Activated CD8-positive, alpha-beta memory T cell treated with anti-CD3 and anti-CD28 coated beads, Interleukin-2, amount 10 ng/mL, durations not matched to agents 7 days and 5 days (primary cell): ENCODE measurements at regions not wholly inside any gene's neighbourhood (a gene's known extent, or its start where the extent isn't known, plus 50 kb on each side); places are given as distances from the start of the nearest gene placed in this dataset.
A peak's percentile ranks its signal among the peaks of the same experiment; 100 is the strongest.
"Not testable (repeated sequence)": the region's sequence is repeated elsewhere in the genome, so short reads cannot be mapped to it uniquely, and the experiment has no call there.

ENCODE experiments used
- ATAC-seq: fragments of 150-1000 bp; cut with Tn5 transposase; one replicate; pipeline ENCODE4 v1.10.0; 2021; ENCODE audit warnings: moderate library complexity
- CTCF ChIA-PET: fragments of 350-600 bp; sonication (Branson Sonifier 250); formaldehyde crosslinking; loops from one replicate; lab custom pipeline; 2021; ENCODE audit warnings: antibody characterized with exemption; lab: Charles Lee
- DNase-seq: peaks from one replicate; pipeline ENCODE4 v3.0.0-alpha.2; 2020
- H3K27ac Mint-ChIP-seq: one replicate; pipeline ENCODE4 v1.8.0; 2021; ENCODE audit warnings: mild to moderate bottlenecking, mixed read lengths
- H3K27me3 Mint-ChIP-seq: one replicate; pipeline ENCODE4 v1.8.0; 2021; ENCODE audit warnings: mixed read lengths
- H3K36me3 Mint-ChIP-seq: one replicate; pipeline ENCODE4 v1.8.0; 2021; ENCODE audit warnings: mild to moderate bottlenecking, mixed read lengths
- H3K4me1 Mint-ChIP-seq: one replicate; pipeline ENCODE4 v1.8.0; 2021; ENCODE audit warnings: mixed read lengths
- H3K4me3 Mint-ChIP-seq: one replicate; pipeline ENCODE4 v1.8.0; 2021; ENCODE audit warnings: mild to moderate bottlenecking, moderate library complexity, mixed read lengths
- H3K9me3 Mint-ChIP-seq: one replicate; pipeline ENCODE4 v1.8.0; 2022; ENCODE audit warnings: low read depth, mixed read lengths

DNA sequence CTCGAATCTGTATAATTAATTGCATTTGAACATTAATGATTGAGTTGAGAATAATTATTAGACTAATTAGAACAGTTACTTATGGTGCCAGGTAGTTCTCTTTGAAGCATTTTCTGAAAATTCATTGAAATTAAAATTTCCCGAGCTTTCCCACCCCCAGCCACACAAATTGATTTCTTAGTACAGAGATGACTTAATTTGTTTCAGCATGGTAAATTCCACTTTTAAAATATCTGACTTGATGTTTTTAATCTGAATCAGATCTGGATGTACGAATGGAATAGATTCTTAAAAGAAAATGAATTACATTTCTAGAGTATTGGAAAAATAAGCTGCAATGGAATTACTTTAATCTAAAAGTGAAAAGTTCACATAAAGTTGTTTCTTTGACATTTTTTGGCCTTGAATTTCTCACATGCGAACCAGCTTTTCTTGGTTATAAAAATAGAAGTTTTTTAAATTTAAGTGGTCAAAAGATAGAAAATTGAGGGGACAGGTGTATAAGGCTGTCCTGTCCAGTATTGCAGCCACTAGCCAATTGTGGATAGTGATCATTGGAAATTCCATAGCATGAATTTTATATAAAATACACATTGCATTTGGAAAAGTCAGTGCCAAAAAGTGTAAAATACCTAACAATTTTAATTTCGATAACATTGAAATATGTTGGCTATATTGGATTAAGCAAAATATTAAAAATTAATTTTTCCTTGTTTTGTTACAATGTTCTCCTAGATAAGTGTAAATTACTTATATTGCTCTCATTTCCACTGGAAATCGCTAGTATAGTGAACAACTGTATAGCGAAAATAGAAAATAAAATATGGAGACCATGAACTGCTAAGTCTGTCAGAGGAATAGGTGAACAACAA is 102.9 kb downstream of the OR2B2 start:
- ATAC-seq: no peak
- DNase-seq: no peak
- peak overlapping the region; percentile 95 for H3K27ac Mint-ChIP-seq
- peaks cover 11% of the 10 kb centered on the region for H3K36me3 Mint-ChIP-seq
- peak overlapping the region; percentile 94 for H3K4me3 Mint-ChIP-seq
- H3K4me1 Mint-ChIP-seq: peaks cover 61% of the 10 kb centered on the region
- CTCF ChIA-PET: interaction anchor here (0.6 to 6.6 kb wide), 10 partner anchors 13 to 1058 kb away, joined by 3 to 70 read pairs (median 4); a partner anchor contains a TSS
- peaks cover 4% of the 10 kb centered on the region for H3K27me3 Mint-ChIP-seq
- no peaks in the 10 kb centered on the region for H3K9me3 Mint-ChIP-seq

DNA sequence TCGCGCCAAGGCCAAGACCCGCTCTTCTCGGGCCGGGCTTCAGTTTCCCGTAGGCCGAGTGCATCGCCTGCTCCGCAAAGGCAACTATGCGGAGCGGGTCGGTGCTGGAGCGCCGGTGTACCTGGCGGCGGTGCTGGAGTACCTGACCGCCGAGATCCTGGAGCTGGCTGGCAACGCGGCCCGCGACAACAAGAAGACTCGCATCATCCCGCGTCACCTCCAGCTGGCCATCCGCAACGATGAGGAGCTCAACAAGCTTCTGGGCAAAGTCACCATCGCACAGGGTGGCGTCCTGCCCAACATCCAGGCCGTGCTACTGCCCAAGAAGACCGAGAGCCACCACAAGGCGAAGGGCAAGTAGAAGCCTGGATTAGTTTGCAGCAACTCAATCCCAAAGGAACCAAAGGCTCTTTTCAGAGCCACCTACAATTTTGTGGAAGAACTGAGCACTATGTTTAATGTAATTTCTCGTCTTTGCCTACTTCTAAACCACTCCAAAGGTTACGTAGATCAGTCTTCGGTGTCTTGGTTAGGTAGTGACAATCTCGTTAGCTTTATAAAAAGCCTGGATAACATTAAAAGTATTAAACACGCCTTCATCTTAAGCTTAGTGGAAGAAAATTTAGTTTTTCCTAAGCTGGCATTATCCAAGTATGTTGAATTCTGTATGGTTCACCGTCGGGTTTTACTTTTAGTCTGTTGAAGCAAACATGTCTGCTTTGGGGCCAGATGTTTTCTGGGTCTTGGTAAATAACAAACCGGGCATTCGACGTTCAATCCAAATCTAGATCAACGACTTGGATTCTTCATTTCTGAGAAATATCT is 103.7 kb downstream of the OR2B2 start:
- Mint-ChIP-seq H3K27ac (peak overlapping the region; percentile 95), H3K4me3 (peak overlapping the region; percentile 87), H3K4me1 (peaks cover 54% of the 10 kb centered on the region), H3K36me3 (peaks cover 11% of the 10 kb centered on the region)
- not testable (repeated sequence) for H3K9me3 Mint-ChIP-seq, H3K27me3 Mint-ChIP-seq
- CTCF ChIA-PET: interaction anchor here (0.8 to 6.6 kb wide), 11 partner anchors 12 to 681 kb away, joined by 3 to 70 read pairs (median 4); a partner anchor contains a TSS
- DNase-seq: peak; percentile 71
- peak; percentile 5 for ATAC-seq

DNA sequence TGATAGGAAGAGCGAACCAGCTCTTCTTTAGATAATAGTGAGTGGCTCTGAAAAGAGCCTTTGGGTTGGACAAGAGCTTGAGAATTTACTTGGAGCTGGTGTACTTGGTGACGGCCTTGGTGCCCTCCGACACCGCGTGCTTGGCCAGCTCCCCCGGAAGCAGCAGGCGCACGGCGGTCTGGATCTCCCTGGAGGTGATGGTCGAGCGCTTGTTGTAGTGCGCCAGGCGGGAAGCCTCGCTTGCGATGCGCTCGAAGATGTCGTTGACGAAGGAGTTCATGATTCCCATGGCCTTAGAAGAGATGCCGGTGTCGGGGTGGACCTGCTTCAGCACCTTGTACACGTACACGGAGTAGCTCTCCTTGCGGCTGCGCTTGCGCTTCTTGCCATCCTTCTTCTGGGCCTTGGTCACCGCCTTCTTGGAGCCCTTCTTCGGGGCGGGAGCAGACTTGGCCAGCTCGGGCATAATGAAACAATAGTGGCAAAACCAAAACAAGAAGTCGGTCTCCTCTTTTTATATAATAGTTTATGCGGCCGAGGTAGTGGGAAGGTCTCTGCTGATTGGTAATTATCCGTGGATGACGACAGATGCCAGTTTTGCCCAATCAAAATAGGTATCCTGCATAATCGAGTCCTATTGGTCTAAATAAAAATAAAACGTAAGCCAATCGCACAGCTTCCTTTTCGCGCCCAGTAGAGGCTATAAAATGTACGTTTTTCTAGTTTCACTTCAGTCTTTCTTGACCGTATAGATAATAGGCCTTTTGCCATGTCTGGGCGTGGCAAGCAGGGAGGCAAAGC is 104.6 kb downstream of the OR2B2 start:
- peak; percentile 68 for ATAC-seq
- peaks cover 48% of the 10 kb centered on the region for H3K4me1 Mint-ChIP-seq
- DNase-seq: peak; percentile 89
- H3K36me3 Mint-ChIP-seq: peaks cover 11% of the 10 kb centered on the region
- H3K4me3 Mint-ChIP-seq: peak overlapping the region; percentile 87
- peak overlapping the region; percentile 95 for H3K27ac Mint-ChIP-seq
- CTCF ChIA-PET: interaction anchor here (0.6 to 6.6 kb wide), 13 partner anchors 9 to 681 kb away, joined by 3 to 70 read pairs (median 4); a partner anchor contains a TSS
- not testable (repeated sequence) for H3K9me3 Mint-ChIP-seq, H3K27me3 Mint-ChIP-seq

DNA sequence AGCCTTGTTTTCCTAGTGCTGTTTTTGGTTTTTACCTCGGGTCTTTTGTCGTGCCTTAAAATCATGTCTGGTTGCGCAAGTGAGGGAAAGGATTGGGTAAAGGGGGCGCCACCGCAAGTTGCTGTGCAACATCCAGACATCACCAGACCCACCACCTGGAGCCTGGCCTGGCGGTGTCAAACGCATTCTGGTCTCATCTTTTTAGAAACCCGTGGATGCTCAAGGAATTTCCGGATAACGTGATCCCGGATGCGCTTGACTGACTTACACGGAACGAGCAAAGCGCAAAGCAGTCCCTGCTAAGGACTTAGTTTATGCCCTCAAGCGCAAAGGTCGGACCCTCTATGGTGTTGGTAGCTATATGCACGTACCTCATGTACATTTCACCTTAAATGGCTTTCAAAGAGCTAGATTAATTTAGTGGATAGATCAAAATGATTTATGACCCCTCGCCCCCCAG is 105.2 kb downstream of the OR2B2 start:
- Mint-ChIP-seq H3K36me3 (peaks cover 11% of the 10 kb centered on the region), H3K9me3 (no peaks in the 10 kb centered on the region), H3K27ac (peak overlapping the region; percentile 95), H3K4me3 (peak overlapping the region; percentile 87), H3K4me1 (peaks cover 43% of the 10 kb centered on the region), H3K27me3 (peaks cover 3% of the 10 kb centered on the region)
- CTCF ChIA-PET: interaction anchor here (0.6 to 6.6 kb wide), 12 partner anchors 9 to 680 kb away, joined by 3 to 70 read pairs (median 4); a partner anchor contains a TSS
- DNase-seq (peak; percentile 65), ATAC-seq (no peak)

DNA sequence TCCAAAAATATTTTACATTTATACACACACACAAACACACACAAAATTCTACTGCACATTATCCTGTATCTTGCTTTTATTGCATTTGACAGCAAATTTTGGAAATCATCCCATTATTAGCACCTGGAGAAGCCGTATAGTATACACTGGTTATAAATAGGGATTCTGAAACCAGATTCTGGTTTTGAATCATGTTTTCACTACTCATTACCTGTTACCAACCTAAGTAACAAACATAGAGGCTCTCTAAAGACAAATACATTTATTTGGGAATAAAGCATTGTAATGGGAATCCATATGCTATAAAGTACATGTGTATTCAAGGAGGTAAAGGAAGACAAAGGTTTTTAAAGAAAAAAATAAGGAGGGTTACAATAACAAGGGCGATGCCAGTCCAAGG is 106.8 kb downstream of the OR2B2 start:
- Mint-ChIP-seq H3K36me3 (peaks cover 6% of the 10 kb centered on the region), H3K9me3 (no peaks in the 10 kb centered on the region), H3K27ac (no peak overlapping the region), H3K27me3 (peaks cover 3% of the 10 kb centered on the region), H3K4me3 (no peak overlapping the region), H3K4me1 (peaks cover 29% of the 10 kb centered on the region)
- ATAC-seq (no peak), DNase-seq (no peak)
- CTCF ChIA-PET: interaction anchor here (5.4 kb wide), 1 partner anchor 9 kb away, joined by 39 read pairs; no protein-coding TSS in a partner anchor

DNA sequence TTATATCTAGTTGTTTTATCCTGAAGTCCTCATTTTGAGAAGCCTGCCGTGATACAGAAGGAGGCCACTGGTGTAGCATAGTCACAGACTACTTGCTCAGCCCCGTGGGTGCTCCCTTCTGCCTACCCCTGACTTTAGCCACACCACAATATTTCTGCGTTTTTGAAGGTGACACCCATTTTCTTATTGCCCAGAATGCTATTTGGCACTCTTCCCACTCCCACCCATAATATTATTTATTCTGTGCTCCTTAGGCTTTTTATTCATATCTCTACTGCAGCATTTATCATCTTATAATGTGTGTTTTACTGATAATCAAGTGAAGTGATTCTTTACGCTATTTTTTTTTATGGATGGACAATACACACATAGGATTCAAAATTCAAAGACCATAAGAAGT is 107.3 kb downstream of the OR2B2 start:
- peaks cover 27% of the 10 kb centered on the region for H3K4me1 Mint-ChIP-seq
- no peak for ATAC-seq

DNA sequence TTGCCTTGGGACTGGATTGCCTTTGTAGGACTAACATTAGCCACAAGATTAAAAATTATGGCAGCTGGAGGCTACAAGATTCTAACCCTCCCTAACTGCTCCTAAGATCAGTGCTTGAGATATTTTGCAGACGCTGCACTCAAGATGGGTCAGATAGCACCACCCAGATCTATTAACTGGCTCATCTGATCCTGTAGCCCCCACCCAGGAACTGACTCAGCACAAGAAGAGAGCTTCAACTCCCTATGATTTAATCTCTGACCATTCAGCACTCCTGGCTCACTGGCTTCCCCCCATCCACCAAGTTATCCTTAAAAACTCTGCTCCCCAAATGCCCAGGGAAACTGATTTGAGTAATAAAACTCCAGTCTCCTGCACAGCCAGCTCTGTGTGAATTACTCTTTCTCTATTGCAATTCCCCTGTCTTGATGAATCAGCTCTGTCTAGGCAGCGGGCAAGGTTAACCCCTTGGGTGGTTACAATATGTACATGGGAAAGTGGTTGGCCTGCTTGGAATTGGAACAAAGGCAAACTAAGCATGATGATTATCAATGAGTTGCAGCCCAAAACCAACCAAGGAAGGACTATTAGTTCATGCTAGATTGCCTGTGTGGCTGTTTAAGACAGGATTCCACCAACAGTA is 111.3 kb downstream of the OR2B2 start:
- Mint-ChIP-seq H3K4me1 (peaks cover 7% of the 10 kb centered on the region), H3K4me3 (no peak overlapping the region), H3K27me3 (peaks cover 7% of the 10 kb centered on the region), H3K27ac (no peak overlapping the region), H3K9me3 (no peaks in the 10 kb centered on the region), H3K36me3 (no peaks in the 10 kb centered on the region)
- CTCF ChIA-PET: interaction anchor here (0.9 to 1.6 kb wide), 2 partner anchors 28 to 32 kb away, joined by 3 to 5 read pairs; no protein-coding TSS in a partner anchor
- ATAC-seq (no peak), DNase-seq (no peak)

More for the DNA sequence above, 107.3 kb downstream of the OR2B2 start:
- Mint-ChIP-seq H3K27ac (no peak overlapping the region), H3K9me3 (no peaks in the 10 kb centered on the region), H3K36me3 (peaks cover 2% of the 10 kb centered on the region), H3K4me3 (no peak overlapping the region), H3K27me3 (peaks cover under 1% of the 10 kb centered on the region)
- DNase-seq: no peak
- CTCF ChIA-PET: no interaction called here

DNA sequence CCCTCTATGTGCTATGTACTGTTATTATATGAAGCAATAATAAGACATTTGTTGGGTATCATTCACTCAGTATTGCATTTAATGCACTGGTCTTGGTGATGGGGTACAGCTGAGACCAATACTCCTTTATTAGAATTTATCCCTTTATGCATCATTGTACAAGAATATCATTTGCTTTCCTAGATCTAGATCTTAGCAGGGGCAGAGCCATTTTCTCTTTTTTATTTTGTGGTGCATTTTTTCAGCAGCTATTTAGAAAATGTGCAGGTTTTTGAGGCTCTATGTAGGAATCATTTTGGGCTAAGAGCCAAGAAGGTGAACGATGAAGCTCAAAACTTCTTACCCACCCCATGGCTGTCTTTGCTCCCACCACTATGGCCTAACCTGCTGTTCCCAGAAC is 114.2 kb downstream of the OR2B2 start:
- Mint-ChIP-seq H3K27me3 (peaks cover 7% of the 10 kb centered on the region), H3K9me3 (no peaks in the 10 kb centered on the region), H3K27ac (no peak overlapping the region), H3K36me3 (no peaks in the 10 kb centered on the region), H3K4me3 (no peak overlapping the region), H3K4me1 (peaks cover 25% of the 10 kb centered on the region)
- DNase-seq: no peak
- ATAC-seq: no peak
- CTCF ChIA-PET: interaction anchor here (1.1 to 4.2 kb wide), 6 partner anchors 9 to 670 kb away, joined by 3 to 20 read pairs (median 4); a partner anchor contains a TSS

DNA sequence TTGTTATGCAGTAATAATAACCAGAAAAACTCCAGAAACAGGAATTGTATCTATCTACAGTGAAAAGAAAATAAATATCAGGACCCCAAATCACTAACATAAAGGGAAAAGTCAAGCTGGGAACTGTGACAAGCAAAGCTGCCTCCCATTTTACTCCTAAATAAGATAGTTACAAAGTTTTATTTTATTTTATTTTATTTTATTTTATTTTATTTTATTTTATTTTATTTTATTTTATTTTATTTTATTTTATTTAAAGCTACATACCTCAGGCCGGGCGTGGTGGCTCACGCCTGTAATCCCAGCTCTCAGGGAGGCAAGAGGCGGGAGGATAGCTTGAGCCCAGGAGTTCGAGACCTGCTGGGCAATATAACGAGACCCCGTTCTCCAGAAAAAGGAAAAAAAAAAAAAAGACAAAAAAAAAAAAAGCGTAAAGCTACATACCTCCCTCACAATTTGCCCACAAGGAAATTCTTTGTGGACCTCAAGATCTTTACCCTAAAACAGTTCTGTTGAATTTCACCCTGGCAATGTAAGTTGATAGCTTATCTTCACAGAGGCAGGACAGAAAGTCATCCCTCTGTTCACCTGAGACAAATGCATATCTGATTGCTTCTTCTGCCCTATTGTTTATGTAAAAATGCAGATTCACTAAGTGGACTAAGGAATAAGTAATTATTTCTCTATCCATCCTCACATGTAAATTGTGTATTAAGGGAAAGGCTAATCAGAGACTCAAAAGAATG is 115.3 kb downstream of the OR2B2 start:
- not testable (repeated sequence) for H3K27ac Mint-ChIP-seq, ATAC-seq, H3K9me3 Mint-ChIP-seq, H3K4me3 Mint-ChIP-seq, H3K36me3 Mint-ChIP-seq, DNase-seq, H3K27me3 Mint-ChIP-seq
- CTCF ChIA-PET: interaction anchor here (0.6 to 4.2 kb wide), 17 partner anchors 11 to 673 kb away, joined by 3 to 39 read pairs (median 7); a partner anchor contains a TSS
- peaks cover 35% of the 10 kb centered on the region for H3K4me1 Mint-ChIP-seq

DNA sequence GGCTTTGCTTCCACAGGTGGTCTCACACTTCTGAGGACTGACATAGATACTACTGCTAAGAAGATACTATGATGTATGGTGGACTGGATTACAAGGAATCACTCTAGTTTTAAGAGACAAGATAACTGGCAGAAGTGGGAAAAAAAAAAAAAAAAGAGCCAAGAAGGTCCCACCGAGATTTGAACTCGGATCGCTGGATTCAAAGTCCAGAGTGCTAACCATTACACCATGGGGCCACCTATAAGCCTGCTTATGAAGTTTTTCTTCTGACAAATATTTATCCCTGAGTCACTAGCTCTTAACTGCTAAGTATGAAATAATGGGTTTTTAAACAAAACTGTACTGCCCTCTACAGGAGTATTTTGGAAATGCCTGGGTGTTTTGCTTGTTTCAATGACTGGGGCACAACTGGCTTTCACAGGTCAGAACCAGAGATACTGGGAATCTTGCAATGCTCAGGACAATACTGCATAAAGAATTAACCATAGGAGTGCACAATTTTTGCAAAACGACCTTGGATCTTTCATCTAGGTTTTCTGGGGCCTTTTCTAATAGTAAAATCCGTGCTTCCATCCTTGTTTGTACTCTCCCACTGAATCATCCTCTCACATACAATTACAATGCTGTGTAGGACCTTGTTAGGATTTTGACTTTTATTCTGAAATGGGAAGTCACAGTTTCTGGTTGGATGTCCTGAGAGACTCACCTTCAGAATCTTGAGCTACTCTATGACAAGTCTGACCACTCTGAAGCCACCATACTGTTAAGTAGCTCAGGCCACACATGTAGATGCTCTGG is 116.3 kb downstream of the OR2B2 start:
- Mint-ChIP-seq H3K36me3 (no peaks in the 10 kb centered on the region), H3K4me1 (peaks cover 43% of the 10 kb centered on the region), H3K4me3 (no peak overlapping the region), H3K9me3 (no peaks in the 10 kb centered on the region), H3K27ac (peak overlapping the region; percentile 60), H3K27me3 (peaks cover 10% of the 10 kb centered on the region)
- peak; percentile 62 for ATAC-seq
- DNase-seq: peak; percentile 54
- CTCF ChIA-PET: interaction anchor here (0.6 to 4.2 kb wide), 27 partner anchors 8 to 672 kb away, joined by 3 to 39 read pairs (median 4); a partner anchor contains a TSS
